OCI-LY7 (cell line): ENCODE measurements at regions not wholly inside any gene's neighbourhood (a gene's known extent, or its start where the extent isn't known, plus 50 kb on each side); places are given as distances from the start of the nearest gene placed in this dataset.

Experiments used
- CTCF ChIP-seq: fragments of 200-600 bp; sonication (generic); conservative IDR thresholded peaks from 2 replicates; pipeline ENCODE4 v1.5.1; 2014; ENCODE audit warnings: mild to moderate bottlenecking, antibody characterized with exemption, low read length, moderate library complexity, mixed read lengths
- EZH2phosphoT487 ChIP-seq: fragments of 200-600 bp; sonication (generic); IDR thresholded peaks from 2 replicates; pipeline ENCODE4 v1.6.1; 2018; ENCODE audit warnings: low read depth, borderline replicate concordance, mild to moderate bottlenecking, mixed run types, antibody characterized with exemption, low read length, moderate library complexity, mixed read lengths

GRCh38 chr14:47949006-47949405 lies 273.6 kb upstream of the MDGA2 start:
- TF ChIP-seq CTCF (no peak), EZH2phosphoT487 (no peak)
